ENCODE measurements at regions not wholly inside any gene's neighbourhood (a gene's known extent, or its start where the extent isn't known, plus 50 kb on each side); places are given as distances from the start of the nearest gene placed in this dataset.

- TF ChIP-seq TOX (CRISPR knock-in tag; IDR thresholded peaks at IDR 0.05; ENCODE audit: borderline replicate concordance) (no peak), ESRRG (CRISPR knock-in tag; IDR thresholded peaks at IDR 0.05) (no peak), ZNF8 (CRISPR knock-in tag; IDR thresholded peaks at IDR 0.05) (no peak), GLIS3 (CRISPR knock-in tag; IDR thresholded peaks at IDR 0.05) (no peak), ZC3H10 (CRISPR knock-in tag; IDR thresholded peaks at IDR 0.05) (no peak), RARB (CRISPR knock-in tag; IDR thresholded peaks at IDR 0.05) (no peak), TCF4 (CRISPR knock-in tag; IDR thresholded peaks at IDR 0.05; ENCODE audit: borderline replicate concordance) (no peak), PPARA (CRISPR knock-in tag; IDR thresholded peaks at IDR 0.05; ENCODE audit: borderline replicate concordance) (no peak), ZFP30 (CRISPR knock-in tag; IDR thresholded peaks at IDR 0.05) (no peak), ZFP3 (CRISPR knock-in tag; IDR thresholded peaks at IDR 0.05) (no peak), ZNF565 (CRISPR knock-in tag; conservative IDR thresholded peaks at IDR 0.05; ENCODE audit: low read depth) (no peak)
- TF ChIP-seq, protein P1, sequence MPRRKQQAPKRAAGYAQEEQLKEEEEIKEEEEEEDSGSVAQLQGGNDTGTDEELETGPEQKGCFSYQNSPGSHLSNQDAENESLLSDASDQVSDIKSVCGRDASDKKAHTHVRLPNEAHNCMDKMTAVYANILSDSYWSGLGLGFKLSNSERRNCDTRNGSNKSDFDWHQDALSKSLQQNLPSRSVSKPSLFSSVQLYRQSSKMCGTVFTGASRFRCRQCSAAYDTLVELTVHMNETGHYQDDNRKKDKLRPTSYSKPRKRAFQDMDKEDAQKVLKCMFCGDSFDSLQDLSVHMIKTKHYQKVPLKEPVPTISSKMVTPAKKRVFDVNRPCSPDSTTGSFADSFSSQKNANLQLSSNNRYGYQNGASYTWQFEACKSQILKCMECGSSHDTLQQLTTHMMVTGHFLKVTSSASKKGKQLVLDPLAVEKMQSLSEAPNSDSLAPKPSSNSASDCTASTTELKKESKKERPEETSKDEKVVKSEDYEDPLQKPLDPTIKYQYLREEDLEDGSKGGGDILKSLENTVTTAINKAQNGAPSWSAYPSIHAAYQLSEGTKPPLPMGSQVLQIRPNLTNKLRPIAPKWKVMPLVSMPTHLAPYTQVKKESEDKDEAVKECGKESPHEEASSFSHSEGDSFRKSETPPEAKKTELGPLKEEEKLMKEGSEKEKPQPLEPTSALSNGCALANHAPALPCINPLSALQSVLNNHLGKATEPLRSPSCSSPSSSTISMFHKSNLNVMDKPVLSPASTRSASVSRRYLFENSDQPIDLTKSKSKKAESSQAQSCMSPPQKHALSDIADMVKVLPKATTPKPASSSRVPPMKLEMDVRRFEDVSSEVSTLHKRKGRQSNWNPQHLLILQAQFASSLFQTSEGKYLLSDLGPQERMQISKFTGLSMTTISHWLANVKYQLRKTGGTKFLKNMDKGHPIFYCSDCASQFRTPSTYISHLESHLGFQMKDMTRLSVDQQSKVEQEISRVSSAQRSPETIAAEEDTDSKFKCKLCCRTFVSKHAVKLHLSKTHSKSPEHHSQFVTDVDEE (CRISPR knock-in tag; IDR thresholded peaks at IDR 0.05), result no peak
- TF ChIP-seq, protein P2, sequence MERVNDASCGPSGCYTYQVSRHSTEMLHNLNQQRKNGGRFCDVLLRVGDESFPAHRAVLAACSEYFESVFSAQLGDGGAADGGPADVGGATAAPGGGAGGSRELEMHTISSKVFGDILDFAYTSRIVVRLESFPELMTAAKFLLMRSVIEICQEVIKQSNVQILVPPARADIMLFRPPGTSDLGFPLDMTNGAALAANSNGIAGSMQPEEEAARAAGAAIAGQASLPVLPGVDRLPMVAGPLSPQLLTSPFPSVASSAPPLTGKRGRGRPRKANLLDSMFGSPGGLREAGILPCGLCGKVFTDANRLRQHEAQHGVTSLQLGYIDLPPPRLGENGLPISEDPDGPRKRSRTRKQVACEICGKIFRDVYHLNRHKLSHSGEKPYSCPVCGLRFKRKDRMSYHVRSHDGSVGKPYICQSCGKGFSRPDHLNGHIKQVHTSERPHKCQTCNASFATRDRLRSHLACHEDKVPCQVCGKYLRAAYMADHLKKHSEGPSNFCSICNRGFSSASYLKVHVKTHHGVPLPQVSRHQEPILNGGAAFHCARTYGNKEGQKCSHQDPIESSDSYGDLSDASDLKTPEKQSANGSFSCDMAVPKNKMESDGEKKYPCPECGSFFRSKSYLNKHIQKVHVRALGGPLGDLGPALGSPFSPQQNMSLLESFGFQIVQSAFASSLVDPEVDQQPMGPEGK (CRISPR knock-in tag; IDR thresholded peaks at IDR 0.05; ENCODE audit: borderline replicate concordance), result no peak
Observed at GRCh38 chr6:156258981-156259380, 518.2 kb upstream of the ARID1B start.
